GM23338 (cell line): ENCODE measurements at regions not wholly inside any gene's neighbourhood (a gene's known extent, or its start where the extent isn't known, plus 50 kb on each side); places are given as distances from the start of the nearest gene placed in this dataset.

Experiments used
- ATAC-seq: fragments of 200-7000 bp; cut with Tn5 transposase; 3 replicates; pipeline ENCODE4 v1.9.1; 2020
- DNase-seq: peaks from one replicate; pipeline ENCODE4 v3.0.0-alpha.2; 2015; ENCODE audit warnings: low spot score
- H2AFZ ChIP-seq: fragments of 200-600 bp; sonication (generic); 2 replicates; pipeline ENCODE4 v1.8.0; 2016; ENCODE audit warnings: antibody characterized with exemption, mild to moderate bottlenecking, moderate library complexity
- H3F3A ChIP-seq: fragments of 200-600 bp; sonication (generic); replicated peaks from 2 replicates; pipeline ENCODE4 v1.8.0; 2017; ENCODE audit warnings: antibody characterized with exemption, mixed run types, low read depth
- H3K27ac ChIP-seq: fragments of 200-600 bp; sonication (generic); 2 replicates; pipeline ENCODE4 v1.6.1; 2016; ENCODE audit warnings: low read depth
- H3K27me3 ChIP-seq: fragments of 200-600 bp; sonication (generic); 2 replicates; pipeline ENCODE4 v1.8.0; 2016; ENCODE audit warnings: mild to moderate bottlenecking, mixed run types, moderate library complexity; ENCODE audit not compliant: insufficient read depth
- H3K36me3 ChIP-seq: fragments of 200-600 bp; sonication (generic); 2 replicates; pipeline ENCODE4 v1.8.0; 2016; ENCODE audit warnings: mild to moderate bottlenecking; ENCODE audit not compliant: insufficient read depth
- H3K4me1 ChIP-seq: fragments of 200-600 bp; sonication (generic); 2 replicates; pipeline ENCODE4 v1.8.0; 2016; ENCODE audit warnings: mild to moderate bottlenecking, moderate library complexity; ENCODE audit not compliant: insufficient read depth
- H3K4me2 ChIP-seq: fragments of 200-600 bp; sonication (generic); 2 replicates; pipeline ENCODE4 v1.7.1; 2017; ENCODE audit warnings: mixed run types
- H3K4me3 ChIP-seq: fragments of 200-600 bp; sonication (generic); 2 replicates; pipeline ENCODE4 v1.6.1; 2016; ENCODE audit warnings: mixed run types
- H3K79me2 ChIP-seq: fragments of 200-600 bp; sonication (generic); replicated peaks from 2 replicates; pipeline ENCODE4 v1.8.0; 2017; ENCODE audit warnings: mild to moderate bottlenecking; ENCODE audit not compliant: insufficient read depth
- H3K9me2 ChIP-seq: fragments of 200-600 bp; sonication (generic); 2 replicates; pipeline ENCODE4 v1.8.0; 2017; ENCODE audit not compliant: insufficient read depth
- H4K20me1 ChIP-seq: fragments of 200-600 bp; sonication (generic); replicated peaks from 2 replicates; pipeline ENCODE4 v1.8.0; 2017; ENCODE audit warnings: mild to moderate bottlenecking; ENCODE audit not compliant: insufficient read depth
- H3K27ac Mint-ChIP-seq: 2 replicates; pipeline ENCODE4 v1.8.0; 2020; ENCODE audit warnings: inconsistent platforms, mild to moderate bottlenecking, moderate library complexity, mixed read lengths
- H3K27me3 Mint-ChIP-seq: 3 replicates; pipeline ENCODE4 v1.8.0; 2022; ENCODE audit warnings: low read depth, mild to moderate bottlenecking, moderate library complexity, mixed read lengths, inconsistent platforms; ENCODE audit not compliant: insufficient read depth, poor library complexity
- H3K36me3 Mint-ChIP-seq: 3 replicates; pipeline ENCODE4 v1.8.0; 2021; ENCODE audit warnings: low read depth, mild to moderate bottlenecking, inconsistent platforms, moderate library complexity, mixed read lengths
- H3K4me1 Mint-ChIP-seq: 3 replicates; pipeline ENCODE4 v1.8.0; 2020; ENCODE audit warnings: mild to moderate bottlenecking, inconsistent platforms, mixed read lengths
- H3K4me3 Mint-ChIP-seq: 3 replicates; pipeline ENCODE4 v1.8.0; 2021; ENCODE audit warnings: moderate library complexity, mild to moderate bottlenecking, inconsistent platforms, mixed read lengths
- H3K9me3 Mint-ChIP-seq: 3 replicates; pipeline ENCODE4 v1.8.0; 2020; ENCODE audit warnings: moderate library complexity, mild to moderate bottlenecking, inconsistent platforms, mixed read lengths
- CTCF ChIP-seq, 2 experiments: fragments of 200-600 bp in 1 of 2; sonication (generic) in 1 of 2; conservative IDR thresholded peaks; 2 replicates each; pipeline versions ENCODE4 v1.5.1 to v1.6.1; 2016 to 2017; ENCODE audit warnings: antibody characterized with exemption in 2 of 2, low read depth in 2 of 2, mild to moderate bottlenecking in 2 of 2, moderate library complexity in 1 of 2
- ETS1 ChIP-seq: IDR thresholded peaks from 2 replicates; pipeline ENCODE4 v1.6.1; 2016; ENCODE audit warnings: antibody characterized with exemption
- NANOG ChIP-seq: IDR thresholded peaks from 2 replicates; pipeline ENCODE4 v1.6.1; 2016; ENCODE audit warnings: antibody characterized with exemption, borderline replicate concordance
- POLR2AphosphoS5 ChIP-seq: IDR thresholded peaks from 2 replicates; pipeline ENCODE4 v1.6.1; 2016; ENCODE audit warnings: antibody characterized with exemption, low read depth
- REST ChIP-seq: IDR thresholded peaks from one replicate; pipeline ENCODE4 v1.6.1; 2018; ENCODE audit warnings: antibody characterized with exemption; ENCODE audit not compliant: unreplicated experiment
- STAT1 ChIP-seq: IDR thresholded peaks from one replicate; pipeline ENCODE4 v1.6.1; 2016; ENCODE audit warnings: antibody characterized with exemption; ENCODE audit not compliant: unreplicated experiment
- ZNF114 ChIP-seq: fragments of 250-450 bp; sonication (Bioruptor Pico); IDR thresholded peaks from 2 replicates; pipeline ENCODE4 v1.5.0; 2020; ENCODE audit warnings: mild to moderate bottlenecking, moderate library complexity
- ZNF331 ChIP-seq: fragments of 250-450 bp; sonication (Bioruptor Pico); IDR thresholded peaks from 2 replicates; pipeline ENCODE4 v1.5.0; 2020; ENCODE audit warnings: low read depth, mild to moderate bottlenecking, moderate library complexity
- TF ChIP-seq, protein P1 (sequence below): fragments of 250-450 bp; sonication (Bioruptor Pico); IDR thresholded peaks from 2 replicates; pipeline ENCODE4 v1.5.0; 2020; ENCODE audit warnings: mild to moderate bottlenecking, moderate library complexity

GRCh38 chrX:16403808-16404207, 236.5 kb downstream of the MAGEB17 start (continued):
- TF ChIP-seq REST (no peak), ZNF114 (CRISPR knock-in tag) (no peak), NANOG (no peak), POLR2AphosphoS5 (no peak), ETS1 (no peak), CTCF (conservative IDR thresholded peaks at IDR 0.05; ENCODE audit: low read depth in 2 of 2) (no peak), ZNF331 (no peak)

GRCh38 chrX:16416588-16416987, 233.4 kb upstream of the S100G start:
- Histone ChIP-seq H3K9me2 (no peaks in the 10 kb centered on the region), H2AFZ (no peak overlapping the region), H3K4me1 (no peaks in the 10 kb centered on the region), H3F3A (no peaks in the 10 kb centered on the region), H3K79me2 (no peaks in the 10 kb centered on the region), H3K4me3 (no peak overlapping the region), H4K20me1 (no peaks in the 10 kb centered on the region), H3K27ac (no peak overlapping the region), H3K27me3 (no peaks in the 10 kb centered on the region), H3K4me2 (no peak overlapping the region), H3K36me3 (no peaks in the 10 kb centered on the region)
- Mint-ChIP-seq H3K4me3 (no peak overlapping the region), H3K4me1 (peaks cover 2% of the 10 kb centered on the region; the same call in 1 of the 3 replicates), H3K9me3 (no peaks in the 10 kb centered on the region), H3K27me3 (no peaks in the 10 kb centered on the region), H3K36me3 (no peaks in the 10 kb centered on the region; the same call in 1 of the 3 replicates), H3K27ac (no peak overlapping the region)
- DNase-seq (no peak), ATAC-seq (no peak)
- TF ChIP-seq POLR2AphosphoS5 (no peak), NANOG (no peak), ZNF114 (CRISPR knock-in tag) (no peak), REST (no peak), STAT1 (no peak)
- TF ChIP-seq, protein P1, sequence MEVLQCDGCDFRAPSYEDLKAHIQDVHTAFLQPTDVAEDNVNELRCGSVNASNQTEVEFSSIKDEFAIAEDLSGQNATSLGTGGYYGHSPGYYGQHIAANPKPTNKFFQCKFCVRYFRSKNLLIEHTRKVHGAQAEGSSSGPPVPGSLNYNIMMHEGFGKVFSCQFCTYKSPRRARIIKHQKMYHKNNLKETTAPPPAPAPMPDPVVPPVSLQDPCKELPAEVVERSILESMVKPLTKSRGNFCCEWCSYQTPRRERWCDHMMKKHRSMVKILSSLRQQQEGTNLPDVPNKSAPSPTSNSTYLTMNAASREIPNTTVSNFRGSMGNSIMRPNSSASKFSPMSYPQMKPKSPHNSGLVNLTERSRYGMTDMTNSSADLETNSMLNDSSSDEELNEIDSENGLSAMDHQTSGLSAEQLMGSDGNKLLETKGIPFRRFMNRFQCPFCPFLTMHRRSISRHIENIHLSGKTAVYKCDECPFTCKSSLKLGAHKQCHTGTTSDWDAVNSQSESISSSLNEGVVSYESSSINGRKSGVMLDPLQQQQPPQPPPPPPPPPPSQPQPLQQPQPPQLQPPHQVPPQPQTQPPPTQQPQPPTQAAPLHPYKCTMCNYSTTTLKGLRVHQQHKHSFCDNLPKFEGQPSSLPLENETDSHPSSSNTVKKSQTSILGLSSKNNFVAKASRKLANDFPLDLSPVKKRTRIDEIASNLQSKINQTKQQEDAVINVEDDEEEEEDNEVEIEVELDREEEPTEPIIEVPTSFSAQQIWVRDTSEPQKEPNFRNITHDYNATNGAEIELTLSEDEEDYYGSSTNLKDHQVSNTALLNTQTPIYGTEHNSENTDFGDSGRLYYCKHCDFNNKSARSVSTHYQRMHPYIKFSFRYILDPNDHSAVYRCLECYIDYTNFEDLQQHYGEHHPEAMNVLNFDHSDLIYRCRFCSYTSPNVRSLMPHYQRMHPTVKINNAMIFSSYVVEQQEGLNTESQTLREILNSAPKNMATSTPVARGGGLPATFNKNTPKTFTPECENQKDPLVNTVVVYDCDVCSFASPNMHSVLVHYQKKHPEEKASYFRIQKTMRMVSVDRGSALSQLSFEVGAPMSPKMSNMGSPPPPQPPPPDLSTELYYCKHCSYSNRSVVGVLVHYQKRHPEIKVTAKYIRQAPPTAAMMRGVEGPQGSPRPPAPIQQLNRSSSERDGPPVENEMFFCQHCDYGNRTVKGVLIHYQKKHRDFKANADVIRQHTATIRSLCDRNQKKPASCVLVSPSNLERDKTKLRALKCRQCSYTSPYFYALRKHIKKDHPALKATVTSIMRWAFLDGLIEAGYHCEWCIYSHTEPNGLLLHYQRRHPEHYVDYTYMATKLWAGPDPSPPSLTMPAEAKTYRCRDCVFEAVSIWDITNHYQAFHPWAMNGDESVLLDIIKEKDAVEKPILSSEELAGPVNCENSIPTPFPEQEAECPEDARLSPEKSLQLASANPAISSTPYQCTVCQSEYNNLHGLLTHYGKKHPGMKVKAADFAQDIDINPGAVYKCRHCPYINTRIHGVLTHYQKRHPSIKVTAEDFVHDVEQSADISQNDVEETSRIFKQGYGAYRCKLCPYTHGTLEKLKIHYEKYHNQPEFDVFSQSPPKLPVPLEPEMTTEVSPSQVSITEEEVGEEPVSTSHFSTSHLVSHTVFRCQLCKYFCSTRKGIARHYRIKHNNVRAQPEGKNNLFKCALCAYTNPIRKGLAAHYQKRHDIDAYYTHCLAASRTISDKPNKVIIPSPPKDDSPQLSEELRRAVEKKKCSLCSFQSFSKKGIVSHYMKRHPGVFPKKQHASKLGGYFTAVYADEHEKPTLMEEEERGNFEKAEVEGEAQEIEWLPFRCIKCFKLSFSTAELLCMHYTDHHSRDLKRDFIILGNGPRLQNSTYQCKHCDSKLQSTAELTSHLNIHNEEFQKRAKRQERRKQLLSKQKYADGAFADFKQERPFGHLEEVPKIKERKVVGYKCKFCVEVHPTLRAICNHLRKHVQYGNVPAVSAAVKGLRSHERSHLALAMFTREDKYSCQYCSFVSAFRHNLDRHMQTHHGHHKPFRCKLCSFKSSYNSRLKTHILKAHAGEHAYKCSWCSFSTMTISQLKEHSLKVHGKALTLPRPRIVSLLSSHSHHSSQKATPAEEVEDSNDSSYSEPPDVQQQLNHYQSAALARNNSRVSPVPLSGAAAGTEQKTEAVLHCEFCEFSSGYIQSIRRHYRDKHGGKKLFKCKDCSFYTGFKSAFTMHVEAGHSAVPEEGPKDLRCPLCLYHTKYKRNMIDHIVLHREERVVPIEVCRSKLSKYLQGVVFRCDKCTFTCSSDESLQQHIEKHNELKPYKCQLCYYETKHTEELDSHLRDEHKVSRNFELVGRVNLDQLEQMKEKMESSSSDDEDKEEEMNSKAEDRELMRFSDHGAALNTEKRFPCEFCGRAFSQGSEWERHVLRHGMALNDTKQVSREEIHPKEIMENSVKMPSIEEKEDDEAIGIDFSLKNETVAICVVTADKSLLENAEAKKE (CRISPR knock-in tag) = no peak
